Smooth muscle cell (in vitro differentiated cells): ENCODE measurements at regions not wholly inside any gene's neighbourhood (a gene's known extent, or its start where the extent isn't known, plus 50 kb on each side); places are given as distances from the start of the nearest gene placed in this dataset.

Source experiments
- DNase-seq: peaks from one replicate; lab custom pipeline; 2025; ENCODE audit not compliant: unreplicated experiment; lab: John Stamatoyannopoulos, UW
- H2AFZ ChIP-seq: fragments of 200-600 bp; sonication (generic); 2 replicates; pipeline ENCODE4 v1.6.0; 2016; ENCODE audit warnings: antibody characterized with exemption, low read depth, mild to moderate bottlenecking
- H3F3A ChIP-seq: fragments of 200-600 bp; sonication (generic); 2 replicates; pipeline ENCODE4 v1.6.0; 2017; ENCODE audit warnings: antibody characterized with exemption, low read depth
- H3K27ac ChIP-seq: fragments of 200-600 bp; sonication (generic); 2 replicates; pipeline ENCODE4 v1.5.1; 2016; ENCODE audit warnings: low read depth, mild to moderate bottlenecking
- H3K27me3 ChIP-seq: fragments of 200-600 bp; sonication (generic); 2 replicates; pipeline ENCODE4 v1.6.1; 2016; ENCODE audit warnings: low read depth, mild to moderate bottlenecking
- H3K36me3 ChIP-seq: fragments of 200-600 bp; sonication (generic); 2 replicates; pipeline ENCODE4 v1.5.1; 2016; ENCODE audit warnings: low read depth
- H3K4me1 ChIP-seq: fragments of 200-600 bp; sonication (generic); 2 replicates; pipeline ENCODE4 v1.5.1; 2016; ENCODE audit warnings: low read depth
- H3K4me2 ChIP-seq: fragments of 200-600 bp; sonication (generic); 2 replicates; pipeline ENCODE4 v1.6.0; 2016; ENCODE audit warnings: mild to moderate bottlenecking
- H3K4me3 ChIP-seq: fragments of 200-600 bp; sonication (generic); 2 replicates; pipeline ENCODE4 v1.5.1; 2016; ENCODE audit warnings: mild to moderate bottlenecking
- H3K79me2 ChIP-seq: fragments of 200-600 bp; sonication (generic); 2 replicates; pipeline ENCODE4 v1.6.0; 2016; ENCODE audit warnings: low read depth, mild to moderate bottlenecking
- H3K9ac ChIP-seq: fragments of 200-600 bp; sonication (generic); 2 replicates; pipeline ENCODE4 v1.6.0; 2016; ENCODE audit warnings: low read depth
- H3K9me3 ChIP-seq: fragments of 200-600 bp; sonication (generic); replicated peaks from 2 replicates; pipeline ENCODE4 v1.5.1; 2016; ENCODE audit warnings: low read depth
- H4K20me1 ChIP-seq: fragments of 200-600 bp; sonication (generic); 2 replicates; pipeline ENCODE4 v1.6.0; 2016; ENCODE audit warnings: low read depth
- WGBS: methylation state at CpG from one replicate; pipeline ENCODE4 v1.1.7; 2016; ENCODE audit warnings: low lambda C conversion rate; 5-methylcytosine and 5-hydroxymethylcytosine counted together
- TF ChIP-seq, protein P1 (sequence below): fragments of 200-600 bp; sonication (generic); IDR thresholded peaks from 2 replicates; pipeline ENCODE4 v1.5.1; 2017; ENCODE audit warnings: borderline replicate concordance, mild to moderate bottlenecking, antibody characterized with exemption; ENCODE audit not compliant: insufficient read depth, poor library complexity, severe bottlenecking

DNA sequence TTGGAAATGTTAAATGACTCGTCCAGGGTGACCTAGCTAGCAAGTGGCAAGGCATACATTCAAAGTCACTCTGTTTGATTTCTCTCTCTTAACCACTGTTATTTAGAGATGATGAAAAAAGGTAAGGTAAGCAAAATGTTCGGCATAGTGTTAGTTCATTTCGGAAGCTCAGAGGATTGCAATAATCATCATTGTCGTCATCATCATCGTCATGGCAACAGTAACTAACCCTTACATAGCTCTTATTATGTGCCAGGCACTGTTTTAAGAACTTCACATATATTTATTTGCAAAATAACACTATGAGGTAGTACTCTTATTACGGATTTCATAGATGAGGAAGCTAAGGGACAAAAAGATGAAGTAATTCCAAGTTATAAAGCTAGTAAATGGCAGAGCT, 292.7 kb upstream of the CXCR4 start:
- H3K79me2 ChIP-seq: no peaks in the 10 kb centered on the region
- H3K4me3 ChIP-seq: no peak overlapping the region
- 86% methylated on average over 6 of the region's 6 CpGs for WGBS

DNA sequence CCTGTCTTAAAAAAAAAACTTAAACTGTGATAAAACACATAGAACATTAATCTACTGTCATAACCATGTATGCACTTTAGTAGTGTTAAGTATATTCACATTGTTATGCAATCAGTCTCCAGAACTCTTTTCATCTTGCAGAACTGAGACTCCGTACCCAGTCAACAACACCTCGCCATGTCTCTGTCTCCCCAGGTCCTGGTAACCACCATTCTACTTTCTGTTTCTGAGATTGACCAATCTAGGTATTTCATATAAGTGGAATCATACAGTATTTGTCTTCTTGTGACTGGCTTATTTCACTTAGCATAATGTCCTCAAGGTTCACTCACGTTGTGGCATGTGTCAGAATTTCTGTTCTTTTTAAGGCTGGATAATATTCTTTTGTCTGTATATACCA, 290.8 kb upstream of the CXCR4 start:
- Histone ChIP-seq H3F3A (no peaks in the 10 kb centered on the region), H3K36me3 (no peaks in the 10 kb centered on the region), H4K20me1 (no peaks in the 10 kb centered on the region), H3K27ac (no peak overlapping the region), H3K4me3 (no peak overlapping the region), H3K9me3 (no peaks in the 10 kb centered on the region), H3K27me3 (peaks cover 53% of the 10 kb centered on the region), H2AFZ (no peak overlapping the region), H3K4me1 (peaks cover 8% of the 10 kb centered on the region), H3K9ac (no peak overlapping the region), H3K4me2 (no peak overlapping the region), H3K79me2 (no peaks in the 10 kb centered on the region)
- TF ChIP-seq, protein P1, sequence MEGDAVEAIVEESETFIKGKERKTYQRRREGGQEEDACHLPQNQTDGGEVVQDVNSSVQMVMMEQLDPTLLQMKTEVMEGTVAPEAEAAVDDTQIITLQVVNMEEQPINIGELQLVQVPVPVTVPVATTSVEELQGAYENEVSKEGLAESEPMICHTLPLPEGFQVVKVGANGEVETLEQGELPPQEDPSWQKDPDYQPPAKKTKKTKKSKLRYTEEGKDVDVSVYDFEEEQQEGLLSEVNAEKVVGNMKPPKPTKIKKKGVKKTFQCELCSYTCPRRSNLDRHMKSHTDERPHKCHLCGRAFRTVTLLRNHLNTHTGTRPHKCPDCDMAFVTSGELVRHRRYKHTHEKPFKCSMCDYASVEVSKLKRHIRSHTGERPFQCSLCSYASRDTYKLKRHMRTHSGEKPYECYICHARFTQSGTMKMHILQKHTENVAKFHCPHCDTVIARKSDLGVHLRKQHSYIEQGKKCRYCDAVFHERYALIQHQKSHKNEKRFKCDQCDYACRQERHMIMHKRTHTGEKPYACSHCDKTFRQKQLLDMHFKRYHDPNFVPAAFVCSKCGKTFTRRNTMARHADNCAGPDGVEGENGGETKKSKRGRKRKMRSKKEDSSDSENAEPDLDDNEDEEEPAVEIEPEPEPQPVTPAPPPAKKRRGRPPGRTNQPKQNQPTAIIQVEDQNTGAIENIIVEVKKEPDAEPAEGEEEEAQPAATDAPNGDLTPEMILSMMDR: no peak
- WGBS: 92% methylated on average over 3 of the region's 3 CpGs
- no peak for DNase-seq

More for the DNA sequence above, 292.7 kb upstream of the CXCR4 start:
- Histone ChIP-seq H3K9me3 (no peaks in the 10 kb centered on the region), H3K4me1 (peaks cover 8% of the 10 kb centered on the region), H3K9ac (no peak overlapping the region), H3K27me3 (peaks cover 45% of the 10 kb centered on the region), H4K20me1 (no peaks in the 10 kb centered on the region), H3K27ac (no peak overlapping the region), H3K36me3 (no peaks in the 10 kb centered on the region), H2AFZ (no peak overlapping the region), H3F3A (no peaks in the 10 kb centered on the region), H3K4me2 (no peak overlapping the region)
- TF ChIP-seq, protein P1: no peak
- DNase-seq: no peak

DNA sequence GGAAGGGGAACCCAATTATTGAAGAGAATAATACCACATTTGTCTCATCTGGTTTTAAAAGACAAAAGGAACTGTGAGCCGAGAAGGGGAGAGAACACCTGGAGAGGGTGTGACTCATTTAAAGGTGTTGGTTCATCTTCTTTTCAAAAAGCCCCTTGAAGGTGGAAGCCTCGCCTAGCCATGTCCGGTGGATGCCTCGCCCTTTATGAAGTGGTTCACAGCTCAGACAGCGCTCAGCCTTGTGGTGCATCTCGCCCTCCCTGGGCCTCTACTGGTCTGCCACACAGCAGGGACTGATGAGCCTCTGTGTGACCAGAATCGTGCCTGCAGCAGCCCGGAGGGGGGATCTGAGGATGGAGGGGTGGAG, 290.0 kb upstream of the CXCR4 start:
- no peak for DNase-seq
- Histone ChIP-seq H3K27me3 (peaks cover 56% of the 10 kb centered on the region), H3K4me3 (no peak overlapping the region), H3K4me2 (no peak overlapping the region), H3K27ac (no peak overlapping the region), H3K9ac (no peak overlapping the region), H2AFZ (no peak overlapping the region), H3K4me1 (peaks cover 8% of the 10 kb centered on the region), H3K9me3 (no peaks in the 10 kb centered on the region), H4K20me1 (no peaks in the 10 kb centered on the region), H3K36me3 (no peaks in the 10 kb centered on the region), H3K79me2 (no peaks in the 10 kb centered on the region), H3F3A (no peaks in the 10 kb centered on the region)
- WGBS: 72% methylated on average over 8 of the region's 8 CpGs
- TF ChIP-seq, protein P1: no peak

DNA sequence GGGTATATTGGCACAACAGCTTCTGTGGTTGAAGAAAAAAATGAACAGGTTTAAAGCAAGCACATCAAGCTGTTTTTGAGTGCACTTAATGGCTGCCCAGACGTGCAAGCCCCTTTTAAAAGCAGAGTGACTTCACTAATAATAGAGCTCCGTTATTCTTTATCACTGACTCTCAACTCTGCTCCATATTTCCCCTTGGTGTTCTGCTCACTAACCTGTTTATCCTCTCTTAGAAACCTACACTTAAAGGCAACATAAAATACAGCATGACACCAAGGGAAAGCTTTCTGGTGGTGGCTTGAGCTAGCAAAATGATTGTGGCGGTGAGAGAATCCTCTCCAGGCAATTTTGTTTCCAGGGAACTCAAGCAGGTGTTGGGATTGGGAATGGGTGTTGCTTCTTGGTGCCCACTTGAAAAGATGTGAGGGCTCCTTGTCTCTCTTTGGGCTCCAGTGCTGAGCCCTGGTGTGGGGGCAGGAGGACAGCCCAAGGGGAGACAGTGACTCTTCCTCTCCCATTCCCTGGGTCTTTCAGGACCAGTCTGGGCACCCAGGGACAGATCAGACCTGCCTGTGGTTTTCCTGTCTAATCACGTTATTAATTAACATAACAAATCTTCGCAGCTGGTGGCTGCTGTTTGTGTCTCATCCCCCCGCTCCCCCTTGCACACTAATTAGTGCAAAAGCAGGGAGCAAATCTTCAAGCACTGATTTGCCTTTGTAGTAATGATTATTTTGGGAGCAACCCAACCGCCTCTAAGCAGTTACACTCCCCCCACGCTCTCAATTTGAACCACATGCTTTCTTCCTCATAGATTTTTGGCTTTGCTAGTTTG, 289.4 kb upstream of the CXCR4 start:
- Histone ChIP-seq H3K4me2 (no peak overlapping the region), H3K4me3 (no peak overlapping the region), H4K20me1 (no peaks in the 10 kb centered on the region), H3K36me3 (no peaks in the 10 kb centered on the region), H3K79me2 (no peaks in the 10 kb centered on the region), H3F3A (no peaks in the 10 kb centered on the region), H3K4me1 (peaks cover 8% of the 10 kb centered on the region), H2AFZ (no peak overlapping the region), H3K27ac (no peak overlapping the region), H3K27me3 (peaks cover 50% of the 10 kb centered on the region), H3K9me3 (no peaks in the 10 kb centered on the region), H3K9ac (no peak overlapping the region)
- WGBS: 62% methylated on average over 8 of the region's 8 CpGs
- no peak for DNase-seq
- TF ChIP-seq, protein P1: no peak
